ENCODE measurements at regions not wholly inside any gene's neighbourhood (a gene's known extent, or its start where the extent isn't known, plus 50 kb on each side); places are given as distances from the start of the nearest gene placed in this dataset.

- no peak overlapping the region for H3K4me3 ChIP-seq (ENCODE audit: low read depth, low read length)
- no peak for TF ChIP-seq CTCF (conservative IDR thresholded peaks at IDR 0.05; ENCODE audit: low read depth, low read length)
- DNase-seq (ENCODE audit: low read depth): peak; percentile 23
Observed at GRCh38 chr1:183735069-183735860, 69.7 kb upstream of the RGL1 start.

GRCh38 chr1:183734543-183735036, 70.3 kb upstream of the RGL1 start:
- peak; percentile 67 for DNase-seq (ENCODE audit: low read depth)
- no peak for TF ChIP-seq CTCF (conservative IDR thresholded peaks at IDR 0.05; ENCODE audit: low read depth, low read length)
- peak overlapping the region; percentile 3 for H3K4me3 ChIP-seq (ENCODE audit: low read depth, low read length)

- TF ChIP-seq CTCF (conservative IDR thresholded peaks at IDR 0.05; ENCODE audit: low read depth, low read length): no peak
- peak; percentile 32 for DNase-seq (ENCODE audit: low read depth)
- no peak overlapping the region for H3K4me3 ChIP-seq (ENCODE audit: low read depth, low read length)
Observed at GRCh38 chr1:183733715-183734114, 71.2 kb upstream of the RGL1 start.

GRCh38 chr1:183732236-183732880, 72.6 kb upstream of the RGL1 start:
- no peak for DNase-seq (ENCODE audit: low read depth)
- no peak overlapping the region for H3K4me3 ChIP-seq (ENCODE audit: low read depth, low read length)
- no peak for TF ChIP-seq CTCF (conservative IDR thresholded peaks at IDR 0.05; ENCODE audit: low read depth, low read length)

GRCh38 chr1:183730886-183731573, 73.9 kb upstream of the RGL1 start:
- no peak for TF ChIP-seq CTCF (conservative IDR thresholded peaks at IDR 0.05; ENCODE audit: low read depth, low read length)
- no peak for DNase-seq (ENCODE audit: low read depth)
- H3K4me3 ChIP-seq (ENCODE audit: low read depth, low read length): no peak overlapping the region

- H3K4me3 ChIP-seq (ENCODE audit: low read depth, low read length): no peak overlapping the region
- TF ChIP-seq CTCF (conservative IDR thresholded peaks at IDR 0.05; ENCODE audit: low read depth, low read length): no peak
Observed at GRCh38 chr1:183730107-183730724, 74.7 kb upstream of the RGL1 start.

More at GRCh38 chr1:183730107-183730724, 74.7 kb upstream of the RGL1 start:
- DNase-seq (ENCODE audit: low read depth): no peak
